NT2/D1 (cell line): ENCODE measurements at regions not wholly inside any gene's neighbourhood (a gene's known extent, or its start where the extent isn't known, plus 50 kb on each side); places are given as distances from the start of the nearest gene placed in this dataset.

ENCODE experiments used
- YY1 ChIP-seq: IDR thresholded peaks from 2 replicates; pipeline ENCODE4 v1.6.1; 2011; ENCODE audit not compliant: insufficient read length, insufficient read depth
- ZNF274 ChIP-seq: IDR thresholded peaks from 2 replicates; pipeline ENCODE4 v1.6.1; 2011; ENCODE audit warnings: mild to moderate bottlenecking, low read depth, low read length

- TF ChIP-seq YY1, result no peak
- TF ChIP-seq ZNF274, result no peak
These were observed 392.6 kb downstream of the DSEL start for GRCh38 chr18:67123901-67124300.
